DOHH2 (cell line): ENCODE measurements at regions not wholly inside any gene's neighbourhood (a gene's known extent, or its start where the extent isn't known, plus 50 kb on each side); places are given as distances from the start of the nearest gene placed in this dataset.

ENCODE experiments used
- CTCF ChIP-seq: fragments of 200-600 bp; sonication (generic); IDR thresholded peaks from one replicate; pipeline ENCODE4 v1.5.1; 2014; ENCODE audit warnings: antibody characterized with exemption, mild to moderate bottlenecking, low read depth, low read length; ENCODE audit not compliant: poor library complexity, severe bottlenecking
- EZH2phosphoT487 ChIP-seq: fragments of 200-600 bp; sonication (generic); IDR thresholded peaks from 2 replicates; pipeline ENCODE4 v1.6.1; 2017; ENCODE audit warnings: borderline replicate concordance, mild to moderate bottlenecking, antibody characterized with exemption, low read length, moderate library complexity, mixed read lengths

DNA sequence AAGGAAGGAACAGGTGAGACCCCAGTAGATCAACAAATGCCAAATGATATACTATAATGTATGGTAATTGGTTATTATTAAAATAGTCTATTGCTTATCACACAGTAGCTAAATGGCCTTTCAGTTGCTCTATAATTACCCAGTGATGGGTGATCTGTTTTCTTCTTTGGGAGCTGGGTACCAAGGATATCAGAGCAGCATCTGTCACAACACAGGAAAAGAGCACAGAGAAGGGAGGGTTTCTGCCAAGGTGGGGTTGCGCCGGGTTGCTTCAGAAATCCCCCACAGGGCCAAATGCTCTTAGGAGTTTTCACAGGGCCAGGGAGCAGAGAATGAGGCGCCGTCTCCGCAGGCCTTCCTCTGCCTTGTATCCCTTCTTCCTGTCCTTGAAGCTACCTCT, 469.4 kb downstream of the INSC start:
- TF ChIP-seq CTCF (no peak), EZH2phosphoT487 (no peak)
